ENCODE measurements at regions not wholly inside any gene's neighbourhood (a gene's known extent, or its start where the extent isn't known, plus 50 kb on each side); places are given as distances from the start of the nearest gene placed in this dataset.

GRCh38 chr6:26304797-26305640, 60.0 kb upstream of the BTN3A2 start:
- H3K79me2 ChIP-seq (ENCODE audit: control insufficient read depth, insufficient read depth, low read length), result no peaks in the 10 kb centered on the region
- peak overlapping the region; percentile 72 for H3K4me2 ChIP-seq (replicated peaks; ENCODE audit: low read depth, low read length, poor library complexity, severe bottlenecking)
- WGBS (ENCODE audit: insufficient coverage), result 26% methylated on average over 12 of the region's 29 CpGs
- no peak for TF ChIP-seq CTCF (IDR thresholded peaks at IDR 0.05)
- no peak for TF ChIP-seq EZH2 (IDR thresholded peaks at IDR 0.05; ENCODE audit: borderline replicate concordance, insufficient read depth, low read depth, low read length, poor library complexity, severe bottlenecking)
- peak overlapping the region; percentile 91 for H3K9ac ChIP-seq (ENCODE audit: low read length)
- peaks cover 15% of the 10 kb centered on the region for H3K4me1 Mint-ChIP-seq
- H3K4me3 ChIP-seq (ENCODE audit: control extremely low read depth in 1 of 5, extremely low read depth in 1 of 5, insufficient read depth in 1 of 5, low read depth in 2 of 5, low read length in 4 of 5), result peak overlapping the region; percentile 57 to 88 (median 85)
- H3K4me3 Mint-ChIP-seq, result peak overlapping the region; percentile 96
- peak overlapping the region; percentile 58 to 81 for H3K27ac ChIP-seq (ENCODE audit: low read length in 2 of 2)
- ChIA-PET POLR2A (interaction anchor here (0.5 to 1.3 kb wide), 6 partner anchors 19 to 130 kb away, joined by 3 to 10 read pairs (median 3); a partner anchor contains a TSS), CTCF (interaction anchor here (0.9 to 1.1 kb wide), 2 partner anchors 17 to 263 kb away, joined by 3 read pairs; no protein-coding TSS in a partner anchor)
- H3K27me3 Mint-ChIP-seq, result no peaks in the 10 kb centered on the region
- no peaks in the 10 kb centered on the region for H3K9me3 Mint-ChIP-seq (ENCODE audit: insufficient read depth)
- H3K9me3 ChIP-seq (ENCODE audit: control extremely low read depth in 1 of 3, control insufficient read depth in 2 of 3, insufficient read depth in 1 of 3, low read length in 2 of 3), result no peaks in the 10 kb centered on the region
- no peaks in the 10 kb centered on the region for H3K36me3 ChIP-seq (replicated peaks in 1 of 2; ENCODE audit: control extremely low read depth in 1 of 2, control insufficient read depth in 1 of 2, extremely low read depth in 1 of 2, insufficient read depth in 2 of 2, low read length in 1 of 2)
- intact Hi-C loops (cut with micrococcal nuclease), result loop anchor here (1.0 kb wide), 1 partner anchor 20 kb away; a partner anchor contains a TSS
- H2AFZ ChIP-seq (ENCODE audit: insufficient read depth, low read depth, low read length, poor library complexity, severe bottlenecking), result peak overlapping the region; percentile 74
- H3K27ac Mint-ChIP-seq, result peak overlapping the region; percentile 95
- peaks cover 5 to 9% of the 10 kb centered on the region in 2 donors for H3K4me1 ChIP-seq (ENCODE audit: control insufficient read depth in 2 of 2, insufficient read depth in 2 of 2, low read length in 2 of 2)
- H3K27me3 ChIP-seq (replicated peaks in 1 of 4; ENCODE audit: control extremely low read depth in 1 of 4, control insufficient read depth in 3 of 4, insufficient read depth in 4 of 4, low read length in 3 of 4), result no peaks in the 10 kb centered on the region
- DNase-seq (peak; percentile 84), ATAC-seq (ENCODE audit: low read depth) (peak; percentile 83)
- no peaks in the 10 kb centered on the region for H4K20me1 ChIP-seq (ENCODE audit: control insufficient read depth, insufficient read depth, low read length, poor library complexity, severe bottlenecking)

DNA sequence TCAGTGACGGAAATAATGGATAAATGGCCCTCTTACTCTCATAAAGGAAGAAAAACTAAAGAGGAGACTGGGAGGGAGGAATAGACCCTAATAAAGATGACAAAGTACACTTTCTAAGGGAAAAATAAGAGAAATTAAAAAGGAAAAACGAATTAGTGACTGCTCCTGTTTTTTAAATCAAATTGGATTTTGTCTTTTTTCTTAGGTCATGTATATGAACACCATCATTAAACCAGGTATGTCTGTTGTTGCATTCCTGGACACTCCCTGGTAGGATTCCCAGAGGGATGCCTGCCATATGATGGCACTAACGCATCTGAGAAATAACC, 59.4 kb upstream of the BTN3A2 start:
- no peaks in the 10 kb centered on the region for H3K9me3 ChIP-seq (ENCODE audit: control extremely low read depth in 1 of 3, control insufficient read depth in 2 of 3, insufficient read depth in 1 of 3, low read length in 2 of 3)
- 100% methylated on average over 1 of the region's 3 CpGs for WGBS (ENCODE audit: insufficient coverage)
- peak overlapping the region; percentile 91 for H3K9ac ChIP-seq (ENCODE audit: low read length)
- DNase-seq, result no peak
- ChIA-PET POLR2A (interaction anchor here (0.5 to 1.3 kb wide), 5 partner anchors 20 to 131 kb away, joined by 3 to 10 read pairs (median 3); a partner anchor contains a TSS), CTCF (interaction anchor here (0.9 to 1.1 kb wide), 2 partner anchors 17 to 263 kb away, joined by 3 read pairs; no protein-coding TSS in a partner anchor)
- H3K79me2 ChIP-seq (ENCODE audit: control insufficient read depth, insufficient read depth, low read length), result no peaks in the 10 kb centered on the region
- peak overlapping the region; percentile 74 for H2AFZ ChIP-seq (ENCODE audit: insufficient read depth, low read depth, low read length, poor library complexity, severe bottlenecking)
- H3K27me3 ChIP-seq (replicated peaks in 1 of 4; ENCODE audit: control extremely low read depth in 1 of 4, control insufficient read depth in 3 of 4, insufficient read depth in 4 of 4, low read length in 3 of 4), result no peaks in the 10 kb centered on the region
- peak overlapping the region in 4 of 5 experiments; percentile 57 to 86 (median 74) for H3K4me3 ChIP-seq (ENCODE audit: control extremely low read depth in 1 of 5, extremely low read depth in 1 of 5, insufficient read depth in 1 of 5, low read depth in 2 of 5, low read length in 4 of 5)
- H3K27me3 Mint-ChIP-seq, result no peaks in the 10 kb centered on the region
- H3K9me3 Mint-ChIP-seq (ENCODE audit: insufficient read depth), result no peaks in the 10 kb centered on the region
- peak overlapping the region; percentile 95 for H3K27ac Mint-ChIP-seq
- H3K4me1 Mint-ChIP-seq, result peaks cover 18% of the 10 kb centered on the region
- intact Hi-C loops (cut with micrococcal nuclease), result loop anchor here (1.0 kb wide), 1 partner anchor 20 kb away; a partner anchor contains a TSS
- H3K4me2 ChIP-seq (replicated peaks; ENCODE audit: low read depth, low read length, poor library complexity, severe bottlenecking), result peak overlapping the region; percentile 72
- H3K4me1 ChIP-seq (ENCODE audit: control insufficient read depth in 2 of 2, insufficient read depth in 2 of 2, low read length in 2 of 2), result peaks cover 5 to 9% of the 10 kb centered on the region in 2 donors
- ATAC-seq (ENCODE audit: low read depth), result no peak
- H4K20me1 ChIP-seq (ENCODE audit: control insufficient read depth, insufficient read depth, low read length, poor library complexity, severe bottlenecking), result no peaks in the 10 kb centered on the region
- no peak for TF ChIP-seq CTCF (IDR thresholded peaks at IDR 0.05)
- TF ChIP-seq EZH2 (IDR thresholded peaks at IDR 0.05; ENCODE audit: borderline replicate concordance, insufficient read depth, low read depth, low read length, poor library complexity, severe bottlenecking), result no peak
- no peaks in the 10 kb centered on the region for H3K36me3 ChIP-seq (replicated peaks in 1 of 2; ENCODE audit: control extremely low read depth in 1 of 2, control insufficient read depth in 1 of 2, extremely low read depth in 1 of 2, insufficient read depth in 2 of 2, low read length in 1 of 2)
- peak overlapping the region; percentile 58 to 81 for H3K27ac ChIP-seq (ENCODE audit: low read length in 2 of 2)
- peak overlapping the region; percentile 96 for H3K4me3 Mint-ChIP-seq

Data from B cell (primary cell).